ENCODE measurements at regions not wholly inside any gene's neighbourhood (a gene's known extent, or its start where the extent isn't known, plus 50 kb on each side); places are given as distances from the start of the nearest gene placed in this dataset.

DNA sequence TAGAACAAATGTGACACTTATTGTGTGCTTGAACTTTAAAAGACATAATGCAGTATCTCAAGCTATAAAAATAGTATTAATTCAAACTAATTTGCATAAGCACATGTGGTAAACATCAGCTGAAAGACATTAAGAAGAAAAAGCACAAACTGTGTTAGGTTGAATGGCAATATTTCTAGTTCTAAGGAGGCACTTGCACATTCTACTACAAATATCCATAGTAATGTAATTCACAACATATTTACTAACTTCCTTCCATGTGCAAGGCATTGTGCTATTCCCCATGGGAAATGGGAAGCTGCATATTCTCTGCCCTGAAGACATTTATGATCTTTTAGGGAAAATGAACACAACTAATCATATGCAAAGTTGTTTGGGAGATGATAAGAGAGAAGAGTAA is 80.2 kb upstream of the SLC13A1 start:
- H3K27ac ChIP-seq = no peak overlapping the region
- DNase-seq = no peak
- intact Hi-C loops (cut with DNase I) = no loop called here
- H3K27me3 ChIP-seq = no peaks in the 10 kb centered on the region
- H3K4me1 ChIP-seq = no peaks in the 10 kb centered on the region
- H3K36me3 ChIP-seq = no peaks in the 10 kb centered on the region
- no peak overlapping the region for H3K4me3 ChIP-seq
- H3K9me3 ChIP-seq = no peaks in the 10 kb centered on the region
- TF ChIP-seq POLR2A (IDR thresholded peaks at IDR 0.05) = no peak
- TF ChIP-seq, protein P1, sequence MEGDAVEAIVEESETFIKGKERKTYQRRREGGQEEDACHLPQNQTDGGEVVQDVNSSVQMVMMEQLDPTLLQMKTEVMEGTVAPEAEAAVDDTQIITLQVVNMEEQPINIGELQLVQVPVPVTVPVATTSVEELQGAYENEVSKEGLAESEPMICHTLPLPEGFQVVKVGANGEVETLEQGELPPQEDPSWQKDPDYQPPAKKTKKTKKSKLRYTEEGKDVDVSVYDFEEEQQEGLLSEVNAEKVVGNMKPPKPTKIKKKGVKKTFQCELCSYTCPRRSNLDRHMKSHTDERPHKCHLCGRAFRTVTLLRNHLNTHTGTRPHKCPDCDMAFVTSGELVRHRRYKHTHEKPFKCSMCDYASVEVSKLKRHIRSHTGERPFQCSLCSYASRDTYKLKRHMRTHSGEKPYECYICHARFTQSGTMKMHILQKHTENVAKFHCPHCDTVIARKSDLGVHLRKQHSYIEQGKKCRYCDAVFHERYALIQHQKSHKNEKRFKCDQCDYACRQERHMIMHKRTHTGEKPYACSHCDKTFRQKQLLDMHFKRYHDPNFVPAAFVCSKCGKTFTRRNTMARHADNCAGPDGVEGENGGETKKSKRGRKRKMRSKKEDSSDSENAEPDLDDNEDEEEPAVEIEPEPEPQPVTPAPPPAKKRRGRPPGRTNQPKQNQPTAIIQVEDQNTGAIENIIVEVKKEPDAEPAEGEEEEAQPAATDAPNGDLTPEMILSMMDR (IDR thresholded peaks at IDR 0.05) = no peak

DNA sequence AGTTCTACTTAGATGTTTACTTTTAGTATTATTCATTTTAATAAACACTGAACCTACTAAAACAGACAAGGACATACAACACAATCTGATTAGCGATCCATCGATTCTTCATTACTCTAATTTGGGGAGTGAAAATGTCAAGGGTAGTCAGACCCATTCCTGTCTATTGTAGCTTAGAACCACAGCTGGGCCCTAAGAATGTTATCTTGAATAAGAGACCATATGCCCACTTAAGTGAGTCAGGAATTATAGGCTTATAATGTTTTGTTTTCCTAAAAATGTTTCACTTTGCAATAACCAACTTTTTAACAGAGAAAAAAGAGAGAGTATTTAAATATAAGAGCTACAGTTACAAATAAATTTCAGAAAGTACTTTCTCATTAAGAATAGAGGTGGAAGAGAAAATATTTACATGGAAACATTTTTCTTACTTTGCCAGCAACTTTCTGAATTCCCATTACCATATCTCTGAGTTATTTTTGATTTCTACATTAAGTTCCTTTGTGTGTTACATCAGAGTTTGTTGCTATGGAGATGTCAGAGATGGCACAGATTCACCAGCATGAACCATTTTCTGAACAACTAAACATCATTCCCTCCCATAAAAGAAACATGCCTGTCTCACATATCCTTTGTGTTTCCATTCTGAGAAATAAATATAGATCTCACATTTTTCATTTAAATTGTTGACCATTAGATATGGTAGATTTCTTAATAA is 75.4 kb upstream of the SLC13A1 start:
- DNase-seq = no peak
- no peak overlapping the region for H3K27ac ChIP-seq
- H3K4me1 ChIP-seq = no peaks in the 10 kb centered on the region
- H3K36me3 ChIP-seq = no peaks in the 10 kb centered on the region
- H3K9me3 ChIP-seq = no peaks in the 10 kb centered on the region
- no peak overlapping the region for H3K4me3 ChIP-seq
- WGBS, 2 donors = 88 to 89% methylated on average over 2 of the region's 2 CpGs
- intact Hi-C loops (cut with DNase I) = no loop called here
- no peak for TF ChIP-seq POLR2A (IDR thresholded peaks at IDR 0.05)
- TF ChIP-seq, protein P1 (IDR thresholded peaks at IDR 0.05) = no peak
- H3K27me3 ChIP-seq = no peaks in the 10 kb centered on the region

DNA sequence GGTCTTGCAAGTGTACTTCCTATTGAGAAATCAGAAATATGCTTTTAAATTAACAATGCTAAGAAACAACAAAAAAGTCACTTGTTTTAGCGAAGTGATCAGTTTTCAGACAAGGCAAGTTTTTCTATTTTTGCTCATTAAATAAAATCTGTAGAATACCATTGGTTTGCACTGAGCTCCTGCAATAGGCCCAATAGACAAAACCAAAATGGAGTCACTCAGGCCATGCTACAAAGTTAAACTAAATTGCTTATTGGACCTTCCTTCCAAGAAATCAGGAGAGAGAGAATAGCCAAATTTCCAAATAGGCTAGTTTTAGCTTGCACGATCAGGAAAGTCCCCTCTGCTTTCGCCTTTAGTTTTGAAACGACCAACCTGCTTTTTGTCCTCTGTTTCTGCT is 73.4 kb upstream of the SLC13A1 start:
- TF ChIP-seq, protein P1 (IDR thresholded peaks at IDR 0.05) = no peak
- no peak for TF ChIP-seq POLR2A (IDR thresholded peaks at IDR 0.05)
- DNase-seq = no peak
- 79 to 81% methylated on average over 4 of the region's 4 CpGs for WGBS, 2 donors
- Histone ChIP-seq H3K9me3 (no peaks in the 10 kb centered on the region), H3K27me3 (no peaks in the 10 kb centered on the region), H3K4me1 (no peaks in the 10 kb centered on the region), H3K4me3 (no peak overlapping the region), H3K36me3 (no peaks in the 10 kb centered on the region), H3K27ac (no peak overlapping the region)
- intact Hi-C loops (cut with DNase I) = no loop called here

DNA sequence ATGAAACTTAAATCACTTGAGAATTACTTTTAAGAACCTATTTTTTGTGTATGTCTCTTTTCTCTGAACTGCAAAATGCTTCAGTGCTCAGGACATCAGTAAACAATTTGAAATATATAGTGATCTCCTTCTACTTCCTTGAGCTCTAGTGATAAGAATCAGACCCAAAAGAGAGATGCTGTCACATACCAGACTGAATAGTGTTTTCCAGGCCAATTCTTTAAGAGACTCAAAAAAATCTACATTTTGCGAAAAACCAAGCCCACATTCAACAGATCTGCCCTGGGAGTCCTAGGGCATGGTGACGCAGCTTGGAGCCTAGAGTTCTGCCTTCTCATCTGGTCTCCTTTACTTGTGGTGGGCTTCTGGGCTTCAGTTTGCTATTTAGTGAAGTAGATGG is 72.1 kb upstream of the SLC13A1 start:
- Histone ChIP-seq H3K4me3 (no peak overlapping the region), H3K9me3 (no peaks in the 10 kb centered on the region), H3K36me3 (no peaks in the 10 kb centered on the region), H3K27me3 (no peaks in the 10 kb centered on the region), H3K27ac (no peak overlapping the region), H3K4me1 (no peaks in the 10 kb centered on the region)
- DNase-seq = no peak
- 64 to 95% methylated on average over 2 of the region's 2 CpGs for WGBS, 2 donors
- intact Hi-C loops (cut with DNase I) = no loop called here
- TF ChIP-seq, protein P1 (IDR thresholded peaks at IDR 0.05) = no peak
- no peak for TF ChIP-seq POLR2A (IDR thresholded peaks at IDR 0.05)

DNA sequence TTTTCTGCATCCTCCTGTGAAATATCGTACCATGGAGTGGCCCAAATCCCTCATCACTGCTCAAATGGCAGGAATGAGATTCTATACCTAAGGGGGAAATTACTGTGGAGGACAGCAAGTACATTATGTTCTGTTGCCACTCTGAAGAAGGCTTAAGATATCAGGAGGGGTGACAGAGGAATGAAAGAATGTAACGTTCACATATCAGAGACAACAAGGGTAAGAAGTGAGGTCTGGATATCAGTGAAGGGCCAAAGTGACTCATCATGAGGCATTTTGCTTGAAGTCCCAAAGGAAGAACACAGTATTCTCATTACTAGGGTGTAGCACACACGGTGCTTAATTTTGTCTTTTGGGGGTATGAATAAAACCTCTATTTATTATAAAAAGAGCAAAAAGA is 71.5 kb upstream of the SLC13A1 start:
- H3K36me3 ChIP-seq = no peaks in the 10 kb centered on the region
- H3K4me3 ChIP-seq = no peak overlapping the region
- H3K4me1 ChIP-seq = no peaks in the 10 kb centered on the region
- no peak for DNase-seq
- intact Hi-C loops (cut with DNase I) = no loop called here
- no peaks in the 10 kb centered on the region for H3K27me3 ChIP-seq
- TF ChIP-seq, protein P1 (IDR thresholded peaks at IDR 0.05) = no peak
- no peak for TF ChIP-seq POLR2A (IDR thresholded peaks at IDR 0.05)
- no peaks in the 10 kb centered on the region for H3K9me3 ChIP-seq
- no peak overlapping the region for H3K27ac ChIP-seq
- WGBS, 2 donors = 56 to 59% methylated on average over 3 of the region's 3 CpGs
